ENCODE measurements at regions not wholly inside any gene's neighbourhood (a gene's known extent, or its start where the extent isn't known, plus 50 kb on each side); places are given as distances from the start of the nearest gene placed in this dataset.
"Not testable (repeated sequence)": the region's sequence is repeated elsewhere in the genome, so short reads cannot be mapped to it uniquely, and the experiment has no call there.

GRCh38 chr6:130558131-130558530 lies 192.3 kb downstream of the TMEM200A start:
- DNase-seq: no peak

- DNase-seq: no peak
These were observed 193.3 kb downstream of the TMEM200A start for GRCh38 chr6:130559166-130559565.

GRCh38 chr6:130560231-130560630 lies 194.4 kb downstream of the TMEM200A start:
- DNase-seq: no peak

GRCh38 chr6:130561159-130561558 lies 195.3 kb downstream of the TMEM200A start:
- not testable (repeated sequence) for DNase-seq

GRCh38 chr6:130565696-130566095 lies 199.9 kb downstream of the TMEM200A start:
- no peak for DNase-seq

GRCh38 chr6:130574146-130574545 lies 208.3 kb downstream of the TMEM200A start:
- DNase-seq: no peak

GRCh38 chr6:130575557-130575956 lies 209.7 kb downstream of the TMEM200A start:
- DNase-seq: no peak

- no peak for DNase-seq
These were observed 210.2 kb downstream of the TMEM200A start for GRCh38 chr6:130575971-130576370.

- no peak for DNase-seq
These were observed 211.5 kb downstream of the TMEM200A start for GRCh38 chr6:130577178-130577919.

- no peak for DNase-seq
These were observed 212.9 kb downstream of the TMEM200A start for GRCh38 chr6:130578713-130579112.

GRCh38 chr6:130583268-130583667 lies 217.5 kb downstream of the TMEM200A start:
- DNase-seq: no peak

GRCh38 chr6:130585587-130585986 lies 219.8 kb downstream of the TMEM200A start:
- no peak for DNase-seq

GRCh38 chr6:130587778-130588520 lies 222.1 kb downstream of the TMEM200A start:
- no peak for DNase-seq

- DNase-seq: no peak
These were observed 227.4 kb downstream of the TMEM200A start for GRCh38 chr6:130593200-130593599.

- no peak for DNase-seq
These were observed 228.1 kb downstream of the TMEM200A start for GRCh38 chr6:130593948-130594347.

- no peak for DNase-seq
These were observed 228.9 kb upstream of the SMLR1 start for GRCh38 chr6:130598021-130598989.

- DNase-seq: no peak
These were observed 226.3 kb upstream of the SMLR1 start for GRCh38 chr6:130600880-130601341.

- DNase-seq: no peak
These were observed 224.9 kb upstream of the SMLR1 start for GRCh38 chr6:130602151-130602770.

- no peak for DNase-seq
These were observed 223.8 kb upstream of the SMLR1 start for GRCh38 chr6:130603391-130603790.

- DNase-seq: no peak
These were observed 222.3 kb upstream of the SMLR1 start for GRCh38 chr6:130604841-130605399.

GRCh38 chr6:130610303-130610702 lies 216.9 kb upstream of the SMLR1 start:
- no peak for DNase-seq

- DNase-seq: no peak
These were observed 215.8 kb upstream of the SMLR1 start for GRCh38 chr6:130611366-130611765.

All from SHP77 (cell line).